Gastroesophageal sphincter (tissue), 4 donors: ENCODE measurements at regions not wholly inside any gene's neighbourhood (a gene's known extent, or its start where the extent isn't known, plus 50 kb on each side); places are given as distances from the start of the nearest gene placed in this dataset.

Source experiments
- ATAC-seq: fragments of 150-250 bp; one replicate; pipeline ENCODE4 v1.9.1; 2016; ENCODE audit warnings: mild to moderate bottlenecking, moderate library complexity
- H3K27ac ChIP-seq, 4 donors: fragments of 200-600 bp; sonication (generic) in 3 of 4; 1 replicate in 3 of 4; 2 replicates in 1 of 4; pipeline ENCODE4 v1.5.1; 2016 to 2019
- H3K27me3 ChIP-seq: fragments of 200-600 bp; sonication (generic); one replicate; pipeline ENCODE4 v1.5.1; 2019
- H3K36me3 ChIP-seq, 2 donors: fragments of 200-600 bp; sonication (generic); one replicate each; pipeline ENCODE4 v1.5.1; 2019; ENCODE audit warnings: control low read depth in 1 of 2
- H3K4me1 ChIP-seq, 3 donors: fragments of 200-600 bp; sonication (generic); 1 replicate in 2 of 3; 2 replicates in 1 of 3; pipeline ENCODE4 v1.5.1; 2016 to 2019; ENCODE audit warnings: control low read depth in 2 of 3
- H3K4me3 ChIP-seq, 2 donors: fragments of 200-600 bp; sonication (generic); one replicate each; pipeline ENCODE4 v1.5.1; 2019; ENCODE audit warnings: mild to moderate bottlenecking in 1 of 2, moderate library complexity in 1 of 2
- H3K9me3 ChIP-seq, 3 donors: fragments of 200-600 bp; sonication (generic); one replicate each; pipeline ENCODE4 v1.5.1; 2017 to 2019; ENCODE audit warnings: control low read depth in 2 of 3
- CTCF ChIP-seq, 4 experiments: fragments of 200-600 bp in 2 of 4; fragments of 450-650 bp in 2 of 4; sonication (generic) in 1 of 4; IDR thresholded peaks; one replicate each; pipeline ENCODE4 v1.5.1; 2017 to 2019; ENCODE audit warnings: antibody characterized with exemption in 4 of 4, mild to moderate bottlenecking in 2 of 4, moderate library complexity in 2 of 4
- EP300 ChIP-seq: sonication (generic); formaldehyde crosslinking; IDR thresholded peaks from one replicate; pipeline ENCODE4 v1.6.1; 2017; ENCODE audit warnings: antibody characterized with exemption, mild to moderate bottlenecking
- POLR2A ChIP-seq, 2 donors: fragments of 450-650 bp; IDR thresholded peaks; one replicate each; pipeline ENCODE4 v1.6.1; 2017; ENCODE audit warnings: antibody characterized with exemption in 2 of 2, mild to moderate bottlenecking in 2 of 2, moderate library complexity in 1 of 2
- POLR2AphosphoS5 ChIP-seq: sonication (generic); formaldehyde crosslinking; IDR thresholded peaks from one replicate; pipeline ENCODE4 v1.6.1; 2017; ENCODE audit warnings: antibody characterized with exemption
- WGBS, 2 donors: methylation state at CpG; one replicate each; pipeline ENCODE4 v1.1.5; 2018; ENCODE audit warnings: low coverage in 1 of 2; 5-methylcytosine and 5-hydroxymethylcytosine counted together

- H3K4me3 ChIP-seq: no peak overlapping the region
- H3K27me3 ChIP-seq: no peaks in the 10 kb centered on the region
- 51 to 66% methylated on average over 9 to 10 of the region's 10 CpGs for WGBS, 2 donors
- ATAC-seq: no peak
- no peak overlapping the region for H3K27ac ChIP-seq
- no peaks in the 10 kb centered on the region for H3K9me3 ChIP-seq
- H3K36me3 ChIP-seq: no peaks in the 10 kb centered on the region
- H3K4me1 ChIP-seq: no peaks in the 10 kb centered on the region
- TF ChIP-seq POLR2AphosphoS5 (no peak), CTCF (IDR thresholded peaks at IDR 0.05) (no peak), EP300 (no peak), POLR2A (IDR thresholded peaks at IDR 0.05) (no peak)
Observed at GRCh38 chr14:58783792-58784511, 146.2 kb downstream of the DACT1 start.

- no peaks in the 10 kb centered on the region for H3K9me3 ChIP-seq
- no peak for ATAC-seq
- no peaks in the 10 kb centered on the region for H3K36me3 ChIP-seq
- H3K27me3 ChIP-seq: no peaks in the 10 kb centered on the region
- no peak for TF ChIP-seq EP300
- no peak for TF ChIP-seq POLR2A (IDR thresholded peaks at IDR 0.05)
- TF ChIP-seq POLR2AphosphoS5: no peak
- TF ChIP-seq CTCF (IDR thresholded peaks at IDR 0.05): no peak
- no peak overlapping the region for H3K27ac ChIP-seq
- no peaks in the 10 kb centered on the region for H3K4me1 ChIP-seq
- 86 to 89% methylated on average over 1 of the region's 1 CpG for WGBS, 2 donors
- no peak overlapping the region for H3K4me3 ChIP-seq
Observed at GRCh38 chr14:58784931-58785330, 147.2 kb downstream of the DACT1 start.

GRCh38 chr14:58785701-58786100, 147.9 kb downstream of the DACT1 start:
- Histone ChIP-seq H3K27me3 (no peaks in the 10 kb centered on the region), H3K9me3 (no peaks in the 10 kb centered on the region), H3K36me3 (no peaks in the 10 kb centered on the region), H3K4me3 (no peak overlapping the region), H3K27ac (no peak overlapping the region), H3K4me1 (no peaks in the 10 kb centered on the region)
- no peak for TF ChIP-seq CTCF (IDR thresholded peaks at IDR 0.05)
- no peak for TF ChIP-seq EP300
- TF ChIP-seq POLR2A (IDR thresholded peaks at IDR 0.05): no peak
- no peak for TF ChIP-seq POLR2AphosphoS5
- no peak for ATAC-seq
- WGBS, 2 donors: 18 to 32% methylated on average over 2 to 3 of the region's 3 CpGs

GRCh38 chr14:58787592-58787991, 149.8 kb downstream of the DACT1 start:
- no peaks in the 10 kb centered on the region for H3K36me3 ChIP-seq
- no peaks in the 10 kb centered on the region for H3K4me1 ChIP-seq
- no peaks in the 10 kb centered on the region for H3K9me3 ChIP-seq
- H3K27me3 ChIP-seq: no peaks in the 10 kb centered on the region
- H3K4me3 ChIP-seq: no peak overlapping the region
- TF ChIP-seq CTCF (IDR thresholded peaks at IDR 0.05) (no peak), EP300 (no peak), POLR2AphosphoS5 (no peak), POLR2A (IDR thresholded peaks at IDR 0.05) (no peak)
- no peak for ATAC-seq
- 67 to 88% methylated on average over 1 of the region's 1 CpG for WGBS, 2 donors
- H3K27ac ChIP-seq: no peak overlapping the region
